Mucosa of descending colon (tissue), 3 donors: ENCODE measurements at regions not wholly inside any gene's neighbourhood (a gene's known extent, or its start where the extent isn't known, plus 50 kb on each side); places are given as distances from the start of the nearest gene placed in this dataset.
"Not testable (repeated sequence)": the region's sequence is repeated elsewhere in the genome, so short reads cannot be mapped to it uniquely, and the experiment has no call there.

Source experiments
- ATAC-seq: fragments of 200-7000 bp; cut with Tn5 transposase; one replicate; pipeline ENCODE4 v1.9.1; 2020; ENCODE audit warnings: mild to moderate bottlenecking, moderate library complexity
- DNase-seq, 3 donors: peaks; one replicate each; pipeline ENCODE4 v3.0.0-alpha.2; 2020
- H3K36me3 ChIP-seq: fragments of 200-600 bp; one replicate; pipeline ENCODE4 v1.8.0; 2021; ENCODE audit warnings: low read depth, mild to moderate bottlenecking
- H3K4me1 ChIP-seq: fragments of 200-600 bp; one replicate; pipeline ENCODE4 v1.8.0; 2021; ENCODE audit warnings: low read depth, mild to moderate bottlenecking
- H3K4me3 ChIP-seq: fragments of 200-600 bp; one replicate; pipeline ENCODE4 v1.8.0; 2021; ENCODE audit warnings: mild to moderate bottlenecking
- H3K9me3 ChIP-seq: fragments of 200-600 bp; one replicate; pipeline ENCODE4 v1.8.0; 2021; ENCODE audit warnings: mild to moderate bottlenecking
- intact Hi-C, 2 donors: fragments of 100-400 bp; cut with DNase I in 1 of 2; cut with micrococcal nuclease in 1 of 2; formaldehyde crosslinking; loops; one replicate each; pipeline versions ENCODE4 v1.11.0 to v1.11.1; 2022; cut with DNase I, micrococcal nuclease
- TF ChIP-seq, protein P1 (sequence below): fragments of 200-600 bp; IDR thresholded peaks from one replicate; pipeline ENCODE4 v1.8.0; 2022; ENCODE audit warnings: antibody characterized with exemption, mild to moderate bottlenecking
- donor health status: DM: no; HTN: no; CAD: no; lungs with moderate emphysema.
- donor health status: DM: no; HTN: no; CAD: no.
- donor health status: DM: no; HTN: yes; CAD: no.

DNA sequence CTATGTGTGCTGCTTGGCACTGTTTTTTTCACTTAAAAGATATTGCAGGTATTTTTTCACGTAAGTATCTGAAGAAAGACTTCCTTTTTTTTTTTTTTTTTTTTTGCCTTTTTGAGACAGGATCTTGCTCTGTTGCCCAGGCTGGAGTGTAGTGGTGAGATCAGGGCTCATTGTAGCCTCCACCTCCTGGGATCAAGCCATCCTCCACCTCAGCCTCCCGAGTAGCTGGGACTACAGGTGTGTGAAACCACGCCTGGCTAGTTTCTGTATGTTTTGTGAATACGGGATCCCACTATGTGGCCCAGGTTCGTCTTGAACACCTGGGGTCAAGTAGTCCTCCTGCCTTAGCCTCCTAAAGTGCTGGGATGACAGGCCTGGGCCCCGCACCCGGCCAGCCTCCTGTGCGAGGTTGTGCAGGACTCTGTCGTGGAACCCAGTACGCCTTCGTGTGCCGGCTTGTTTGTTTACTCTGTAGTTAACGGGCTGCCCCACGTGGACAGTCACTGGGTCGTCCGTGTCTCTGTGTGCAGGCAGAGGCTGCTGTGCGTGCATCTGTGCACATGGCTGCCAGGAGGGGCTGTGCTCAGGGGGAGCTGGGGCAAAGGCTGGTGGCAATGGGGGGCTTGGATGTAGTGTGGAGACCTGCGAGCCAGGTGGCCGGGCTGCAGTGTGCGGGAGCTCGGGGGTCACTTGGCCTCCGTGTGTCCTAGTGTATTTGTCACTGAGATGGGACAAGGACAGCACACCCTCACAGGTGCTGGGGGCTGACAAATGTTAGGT is 179.5 kb downstream of the ADRA2C start:
- H3K4me1 ChIP-seq = no peaks in the 10 kb centered on the region
- no peak for ATAC-seq
- intact Hi-C loops = no loop called here
- no peak overlapping the region for H3K4me3 ChIP-seq
- DNase-seq = no peak
- no peaks in the 10 kb centered on the region for H3K36me3 ChIP-seq
- TF ChIP-seq, protein P1, sequence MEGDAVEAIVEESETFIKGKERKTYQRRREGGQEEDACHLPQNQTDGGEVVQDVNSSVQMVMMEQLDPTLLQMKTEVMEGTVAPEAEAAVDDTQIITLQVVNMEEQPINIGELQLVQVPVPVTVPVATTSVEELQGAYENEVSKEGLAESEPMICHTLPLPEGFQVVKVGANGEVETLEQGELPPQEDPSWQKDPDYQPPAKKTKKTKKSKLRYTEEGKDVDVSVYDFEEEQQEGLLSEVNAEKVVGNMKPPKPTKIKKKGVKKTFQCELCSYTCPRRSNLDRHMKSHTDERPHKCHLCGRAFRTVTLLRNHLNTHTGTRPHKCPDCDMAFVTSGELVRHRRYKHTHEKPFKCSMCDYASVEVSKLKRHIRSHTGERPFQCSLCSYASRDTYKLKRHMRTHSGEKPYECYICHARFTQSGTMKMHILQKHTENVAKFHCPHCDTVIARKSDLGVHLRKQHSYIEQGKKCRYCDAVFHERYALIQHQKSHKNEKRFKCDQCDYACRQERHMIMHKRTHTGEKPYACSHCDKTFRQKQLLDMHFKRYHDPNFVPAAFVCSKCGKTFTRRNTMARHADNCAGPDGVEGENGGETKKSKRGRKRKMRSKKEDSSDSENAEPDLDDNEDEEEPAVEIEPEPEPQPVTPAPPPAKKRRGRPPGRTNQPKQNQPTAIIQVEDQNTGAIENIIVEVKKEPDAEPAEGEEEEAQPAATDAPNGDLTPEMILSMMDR = no peak
- H3K9me3 ChIP-seq = no peaks in the 10 kb centered on the region

DNA sequence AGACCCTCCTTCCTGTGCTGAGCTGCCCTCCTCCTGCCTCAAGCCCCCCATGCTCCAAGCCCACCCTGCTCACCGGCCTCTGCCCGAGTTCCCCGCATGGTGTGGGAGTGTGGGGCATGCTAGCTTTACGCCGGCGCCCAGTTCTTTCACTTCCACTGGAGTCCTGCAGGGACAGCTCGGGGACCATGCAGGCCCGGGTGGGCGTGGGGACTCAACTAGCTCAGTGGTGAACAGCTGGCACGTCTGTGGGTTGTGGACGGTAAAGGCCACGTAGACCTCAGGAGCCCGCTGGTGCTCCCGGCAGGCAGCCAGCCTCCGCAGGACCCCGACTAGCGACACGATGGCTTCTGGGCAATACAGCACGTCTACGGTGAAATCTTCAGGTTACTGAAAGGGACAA is 180.4 kb downstream of the ADRA2C start:
- H3K4me3 ChIP-seq, intact Hi-C loops, ATAC-seq, H3K9me3 ChIP-seq, H3K4me1 ChIP-seq, DNase-seq, H3K36me3 ChIP-seq: not testable (repeated sequence)

DNA sequence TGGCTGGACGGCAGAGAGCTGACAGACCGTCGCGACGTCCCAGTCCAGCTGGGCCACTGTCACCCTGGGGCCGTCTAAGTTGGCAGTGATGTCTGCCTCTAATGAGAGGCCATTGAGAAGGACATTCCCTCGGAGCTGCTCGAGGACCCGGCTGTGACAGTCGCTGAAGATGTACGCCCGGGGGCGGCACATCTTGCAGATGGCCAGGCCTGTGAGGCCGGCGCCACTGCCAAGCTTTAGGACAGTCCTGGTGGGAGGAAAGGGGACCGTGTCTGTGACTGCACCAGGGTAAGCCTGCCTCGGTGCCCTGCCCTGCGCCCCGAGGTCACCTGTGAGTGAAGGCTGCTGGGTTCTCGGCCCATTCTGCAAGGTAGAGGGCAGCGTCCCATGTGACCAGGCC is 181.6 kb downstream of the ADRA2C start:
- DNase-seq, H3K4me3 ChIP-seq, ATAC-seq, intact Hi-C loops, H3K36me3 ChIP-seq, H3K9me3 ChIP-seq, H3K4me1 ChIP-seq: not testable (repeated sequence)

DNA sequence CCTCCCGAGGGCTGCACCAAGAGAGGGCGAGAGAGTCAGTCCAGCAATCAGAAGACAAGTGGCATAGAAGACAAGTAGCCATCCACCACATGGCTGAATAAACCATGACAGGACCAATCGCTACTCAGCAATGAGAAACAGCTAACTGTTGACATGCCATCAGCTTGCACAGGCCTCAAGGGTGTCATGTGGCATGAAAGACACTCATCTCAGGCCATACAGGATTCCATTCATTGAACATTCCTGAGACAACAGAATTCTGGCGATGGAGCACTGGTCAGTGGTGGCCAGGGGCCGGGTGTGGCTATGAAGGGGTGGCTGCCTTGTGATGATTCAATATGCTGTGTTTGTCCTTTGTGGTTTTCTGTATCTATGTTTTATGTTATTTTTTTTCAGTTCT is 182.0 kb downstream of the ADRA2C start:
- H3K4me3 ChIP-seq, DNase-seq, H3K4me1 ChIP-seq, H3K9me3 ChIP-seq, ATAC-seq, H3K36me3 ChIP-seq, intact Hi-C loops: not testable (repeated sequence)

GRCh38 chr4:3949916-3950315 is 183.7 kb downstream of the ADRA2C start:
- H3K4me3 ChIP-seq, H3K9me3 ChIP-seq, intact Hi-C loops, H3K36me3 ChIP-seq, ATAC-seq, H3K4me1 ChIP-seq: not testable (repeated sequence)
- TF ChIP-seq, protein P1 = peak; percentile 13
- peak in 2 of 3 donors; percentile 53 to 60 for DNase-seq

GRCh38 chr4:3952443-3953139 is 186.4 kb downstream of the ADRA2C start:
- H3K4me3 ChIP-seq, H3K36me3 ChIP-seq, H3K9me3 ChIP-seq, DNase-seq, ATAC-seq, intact Hi-C loops, H3K4me1 ChIP-seq: not testable (repeated sequence)

GRCh38 chr4:3953140-3953489 is 186.9 kb downstream of the ADRA2C start:
- ATAC-seq = not testable (repeated sequence)

GRCh38 chr4:3954540-3955320 is 188.5 kb downstream of the ADRA2C start:
- intact Hi-C loops, ATAC-seq, H3K36me3 ChIP-seq, H3K4me1 ChIP-seq, H3K9me3 ChIP-seq: not testable (repeated sequence)
- peak overlapping the region; percentile 40 for H3K4me3 ChIP-seq
- peak; percentile 65 to 84 (median 72) for DNase-seq

More at GRCh38 chr4:3953140-3953489, 186.9 kb downstream of the ADRA2C start:
- H3K4me3 ChIP-seq, H3K36me3 ChIP-seq, DNase-seq, H3K4me1 ChIP-seq, H3K9me3 ChIP-seq, intact Hi-C loops: not testable (repeated sequence)

DNA sequence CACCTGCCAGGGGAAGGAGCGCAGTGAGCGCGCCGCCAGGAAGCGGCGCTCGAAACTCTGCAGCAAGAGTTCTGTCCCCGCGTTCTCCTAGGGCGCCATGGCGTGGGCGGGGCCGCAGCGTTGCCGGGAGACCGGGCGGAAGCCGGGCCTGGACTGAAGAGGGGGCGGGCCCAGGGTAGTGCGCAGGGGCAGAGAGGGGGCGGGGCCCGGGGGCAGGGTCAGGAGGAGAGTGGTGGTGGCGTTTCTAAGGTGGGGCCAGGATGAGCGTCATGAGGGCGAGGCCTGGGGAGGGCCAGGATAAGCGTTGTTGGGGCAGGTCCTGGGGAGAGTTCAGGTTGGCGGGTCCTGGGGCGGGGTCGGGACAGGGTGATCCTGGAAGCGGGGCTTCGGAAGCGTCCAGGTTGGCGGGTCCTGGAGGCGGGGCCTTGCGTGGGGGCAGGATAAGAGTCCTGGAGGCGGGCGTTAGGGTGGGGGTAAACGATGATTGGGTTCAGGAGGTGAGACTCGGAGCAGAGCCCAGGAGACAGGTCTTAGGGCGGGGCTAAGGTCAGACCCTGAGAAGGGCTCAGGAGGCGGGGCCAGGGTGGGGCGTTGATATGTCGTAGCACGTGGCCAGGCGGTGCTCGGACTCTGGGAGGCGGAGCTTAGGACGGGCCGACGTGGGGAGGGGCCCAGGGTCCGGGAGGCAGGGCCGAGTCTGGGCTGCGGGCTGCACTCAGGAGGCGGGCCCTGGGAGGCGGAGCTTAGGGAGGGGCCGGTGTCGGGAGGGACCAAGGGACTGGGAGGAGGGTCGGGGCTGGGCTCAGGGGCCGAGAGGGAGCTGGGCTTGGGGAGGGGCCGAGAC is 189.4 kb downstream of the ADRA2C start:
- ATAC-seq (peak; percentile 100), DNase-seq (peak; percentile 99 to 100 (median 100))
- H3K36me3 ChIP-seq, intact Hi-C loops, H3K4me1 ChIP-seq, H3K9me3 ChIP-seq: not testable (repeated sequence)
- H3K4me3 ChIP-seq = peak overlapping the region; percentile 40

GRCh38 chr4:3956165-3956867 is 190.1 kb downstream of the ADRA2C start:
- H3K4me1 ChIP-seq, intact Hi-C loops, ATAC-seq, H3K36me3 ChIP-seq, DNase-seq, H3K9me3 ChIP-seq: not testable (repeated sequence)
- H3K4me3 ChIP-seq = peak overlapping the region; percentile 19
